SK-N-SH (cell line): ENCODE measurements at regions not wholly inside any gene's neighbourhood (a gene's known extent, or its start where the extent isn't known, plus 50 kb on each side); places are given as distances from the start of the nearest gene placed in this dataset.

Experiments
- CTCF ChIA-PET: fragments of 300-600, 350-600 bp; formaldehyde crosslinking; extraction: SDS; loops from one replicate; lab custom pipeline; 2021; lab: Yijun Ruan, JAX
- POLR2A ChIA-PET: fragments of 350-600 bp; sonication (Branson Sonifier 250); formaldehyde crosslinking; extraction: SDS; loops from one replicate; lab custom pipeline; 2020; ENCODE audit warnings: antibody characterized with exemption, inconsistent platforms; lab: Yijun Ruan, JAX
- DNase-seq: peaks from one replicate; pipeline ENCODE4 v3.0.0; 2012
- H2AFZ ChIP-seq: fragments of 200-600 bp; sonication (generic); 2 replicates; pipeline ENCODE4 v1.8.1; 2016; ENCODE audit warnings: antibody characterized with exemption, mild to moderate bottlenecking, low read depth
- H3F3A ChIP-seq: fragments of 200-600 bp; sonication (generic); replicated peaks from 2 replicates; pipeline ENCODE3; 2016; ENCODE audit warnings: antibody characterized with exemption, mild to moderate bottlenecking; ENCODE audit not compliant: insufficient read depth
- H3K27ac ChIP-seq, 2 experiments: fragments of 200-500 bp in 1 of 2; fragments of 200-600 bp in 1 of 2; sonication (Bioruptor generic) in 1 of 2; sonication (generic), shearing (Covaris generic) in 1 of 2; 2 replicates each; pipeline versions ENCODE4 v1.5.1 to v1.6.1; 2014 to 2016; ENCODE audit warnings: low read depth in 2 of 2, inconsistent platforms in 1 of 2, low read length in 1 of 2, mild to moderate bottlenecking in 1 of 2, mixed read lengths in 1 of 2
- H3K27me3 ChIP-seq: fragments of 200-600 bp; sonication (generic), shearing (Covaris generic); 2 replicates; pipeline ENCODE4 v1.6.1; 2016; ENCODE audit warnings: mixed run types; ENCODE audit not compliant: insufficient read depth
- H3K36me3 ChIP-seq, 2 experiments: fragments of 200-500 bp in 1 of 2; fragments of 200-600 bp in 1 of 2; sonication (Bioruptor generic) in 1 of 2; sonication (generic) in 1 of 2; replicated peaks in 1 of 2; 2 replicates each; pipeline versions ENCODE3 to v1.5.1; 2014 to 2016; ENCODE audit warnings: low read length in 1 of 2, mild to moderate bottlenecking in 1 of 2; ENCODE audit not compliant: insufficient read depth in 2 of 2, control insufficient read depth in 1 of 2
- H3K4me1 ChIP-seq, 2 experiments: fragments of 200-500 bp in 1 of 2; fragments of 200-600 bp in 1 of 2; sonication (Bioruptor generic) in 1 of 2; sonication (generic), shearing (Covaris generic) in 1 of 2; 2 replicates each; pipeline versions ENCODE4 v1.5.1 to v1.6.1; 2014 to 2016; ENCODE audit warnings: low read depth in 1 of 2, low read length in 1 of 2, mixed run types in 1 of 2; ENCODE audit not compliant: insufficient read depth in 2 of 2, control insufficient read depth in 1 of 2
- H3K4me2 ChIP-seq: fragments of 200-600 bp; sonication (generic), shearing (Covaris generic); 2 replicates; pipeline ENCODE4 v1.6.1; 2017; ENCODE audit warnings: mixed run types
- H3K4me3 ChIP-seq, 2 experiments: fragments of 200-500 bp in 1 of 2; fragments of 200-600 bp in 1 of 2; sonication (Bioruptor generic) in 1 of 2; sonication (generic), shearing (Covaris generic) in 1 of 2; 2 replicates each; pipeline versions ENCODE4 v1.5.1 to v1.8.1; 2014 to 2016; ENCODE audit warnings: low read depth in 2 of 2, inconsistent platforms in 1 of 2, low read length in 1 of 2, mild to moderate bottlenecking in 1 of 2, mixed read lengths in 1 of 2, moderate library complexity in 1 of 2
- H3K79me2 ChIP-seq: fragments of 200-600 bp; sonication (generic); 2 replicates; pipeline ENCODE4 v1.8.1; 2017; ENCODE audit warnings: mild to moderate bottlenecking; ENCODE audit not compliant: insufficient read depth
- H3K9ac ChIP-seq: fragments of 200-600 bp; sonication (generic); 2 replicates; pipeline ENCODE4 v1.6.1; 2017; ENCODE audit warnings: mixed run types
- H3K9me2 ChIP-seq: fragments of 200-600 bp; sonication (generic); 2 replicates; pipeline ENCODE4 v1.6.1; 2017; ENCODE audit warnings: mixed run types
- H3K9me3 ChIP-seq: fragments of 200-600 bp; sonication (generic); 2 replicates; pipeline ENCODE4 v1.6.1; 2017; ENCODE audit warnings: mixed run types, mild to moderate bottlenecking, moderate library complexity
- H4K20me1 ChIP-seq: fragments of 200-600 bp; sonication (generic); 2 replicates; pipeline ENCODE4 v1.6.1; 2017; ENCODE audit warnings: mild to moderate bottlenecking, mixed run types; ENCODE audit not compliant: insufficient read depth
- EP300 ChIP-seq, 2 experiments: IDR thresholded peaks; 2 replicates each; pipeline versions ENCODE4 v1.4.0 to v1.6.1; 2012; ENCODE audit warnings: borderline replicate concordance in 1 of 2, low read depth in 1 of 2, low read length in 1 of 2
- FOXM1 ChIP-seq: IDR thresholded peaks from 2 replicates; pipeline ENCODE4 v1.4.0; 2012; ENCODE audit warnings: low read depth, mild to moderate bottlenecking
- GABPA ChIP-seq: IDR thresholded peaks from 2 replicates; pipeline ENCODE4 v1.4.0; 2012; ENCODE audit warnings: low read depth, mild to moderate bottlenecking
- JUND ChIP-seq: IDR thresholded peaks from 2 replicates; pipeline ENCODE4 v1.4.0; 2012
- MXI1 ChIP-seq: IDR thresholded peaks from 2 replicates; pipeline ENCODE4 v1.6.1; 2012; ENCODE audit warnings: mild to moderate bottlenecking, low read depth, low read length, improper control_type of control experiment
- POLR2AphosphoS5 ChIP-seq: IDR thresholded peaks from 2 replicates; pipeline ENCODE4 v1.6.1; 2012; ENCODE audit warnings: low read depth, low read length
- TAF1 ChIP-seq: IDR thresholded peaks from 2 replicates; pipeline ENCODE4 v1.6.1; 2012; ENCODE audit warnings: low read depth, mild to moderate bottlenecking, low read length, moderate library complexity, borderline replicate concordance
- WGBS: methylation state at CpG from one replicate; pipeline ENCODE4 v1.1.6; 2017; ENCODE audit warnings: low lambda C conversion rate; 5-methylcytosine and 5-hydroxymethylcytosine counted together
- TF ChIP-seq, protein P1 (sequence below): IDR thresholded peaks from 2 replicates; pipeline ENCODE4 v1.4.0; 2012; ENCODE audit warnings: low read depth
- TF ChIP-seq, protein P2 (sequence below): fragments of 150-350 bp; IDR thresholded peaks from 2 replicates; pipeline ENCODE4 v1.6.1; 2016; ENCODE audit warnings: mild to moderate bottlenecking, low read depth, low read length
- TF ChIP-seq, protein P3 (sequence below): fragments of 200-600 bp; sonication (generic); IDR thresholded peaks from 2 replicates; pipeline ENCODE4 v1.6.1; 2017; ENCODE audit warnings: antibody characterized with exemption, mild to moderate bottlenecking, moderate library complexity
- TF ChIP-seq, protein P4 (sequence below): IDR thresholded peaks from 2 replicates; pipeline ENCODE4 v1.4.0; 2012; ENCODE audit warnings: low read depth, borderline replicate concordance
- TF ChIP-seq, protein P5 (sequence below): IDR thresholded peaks from 2 replicates; pipeline ENCODE4; 2012
- TF ChIP-seq, protein P6 (sequence below): fragments of 150-350 bp; IDR thresholded peaks from 2 replicates; pipeline ENCODE4 v1.6.1; 2017; ENCODE audit warnings: antibody characterized with exemption, low read length, low read depth, borderline replicate concordance
- TF ChIP-seq, protein P7 (sequence below): IDR thresholded peaks from 2 replicates; pipeline ENCODE4 v1.6.1; 2012; ENCODE audit warnings: mild to moderate bottlenecking, low read depth, low read length, moderate library complexity

DNA sequence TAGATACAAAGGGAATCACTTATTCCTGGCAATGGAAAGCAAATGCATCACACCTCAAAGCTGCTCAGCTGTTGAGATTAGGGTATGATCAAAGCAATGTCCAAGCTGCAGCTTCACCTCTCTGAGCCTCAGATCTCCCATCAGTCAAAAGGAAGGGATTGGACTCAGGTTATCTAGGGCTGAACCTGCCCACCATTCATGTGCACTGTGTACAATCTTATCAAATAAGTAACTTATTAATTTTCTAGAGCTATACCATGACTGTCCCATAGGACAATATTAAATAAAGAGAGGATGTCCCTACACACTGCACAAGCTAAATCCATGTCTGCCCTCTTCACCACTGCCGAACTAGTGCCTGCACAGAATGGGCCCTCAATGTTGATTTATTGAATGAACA is 127.0 kb downstream of the HSD17B3 start:
- Histone ChIP-seq H3K9me3 (no peaks in the 10 kb centered on the region), H3F3A (no peaks in the 10 kb centered on the region), H2AFZ (no peak overlapping the region), H3K79me2 (no peaks in the 10 kb centered on the region), H3K36me3 (no peaks in the 10 kb centered on the region), H3K27ac (no peak overlapping the region), H3K9ac (no peak overlapping the region), H3K9me2 (no peaks in the 10 kb centered on the region), H3K27me3 (no peaks in the 10 kb centered on the region), H4K20me1 (no peaks in the 10 kb centered on the region), H3K4me1 (no peaks in the 10 kb centered on the region; a peak in 1 of 4 replicates), H3K4me3 (no peak overlapping the region), H3K4me2 (no peak overlapping the region)
- ChIA-PET POLR2A (no interaction called here), CTCF (interaction anchor here (4.2 kb wide), 1 partner anchor 43 kb away, joined by 18 read pairs; no protein-coding TSS in a partner anchor)
- 50% methylated on average over 1 of the region's 1 CpG for WGBS
- no peak for TF ChIP-seq GABPA
- TF ChIP-seq, protein P1, sequence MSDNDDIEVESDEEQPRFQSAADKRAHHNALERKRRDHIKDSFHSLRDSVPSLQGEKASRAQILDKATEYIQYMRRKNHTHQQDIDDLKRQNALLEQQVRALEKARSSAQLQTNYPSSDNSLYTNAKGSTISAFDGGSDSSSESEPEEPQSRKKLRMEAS = no peak
- TF ChIP-seq, protein P2, sequence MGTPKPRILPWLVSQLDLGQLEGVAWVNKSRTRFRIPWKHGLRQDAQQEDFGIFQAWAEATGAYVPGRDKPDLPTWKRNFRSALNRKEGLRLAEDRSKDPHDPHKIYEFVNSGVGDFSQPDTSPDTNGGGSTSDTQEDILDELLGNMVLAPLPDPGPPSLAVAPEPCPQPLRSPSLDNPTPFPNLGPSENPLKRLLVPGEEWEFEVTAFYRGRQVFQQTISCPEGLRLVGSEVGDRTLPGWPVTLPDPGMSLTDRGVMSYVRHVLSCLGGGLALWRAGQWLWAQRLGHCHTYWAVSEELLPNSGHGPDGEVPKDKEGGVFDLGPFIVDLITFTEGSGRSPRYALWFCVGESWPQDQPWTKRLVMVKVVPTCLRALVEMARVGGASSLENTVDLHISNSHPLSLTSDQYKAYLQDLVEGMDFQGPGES = no peak
- TF ChIP-seq, protein P3, sequence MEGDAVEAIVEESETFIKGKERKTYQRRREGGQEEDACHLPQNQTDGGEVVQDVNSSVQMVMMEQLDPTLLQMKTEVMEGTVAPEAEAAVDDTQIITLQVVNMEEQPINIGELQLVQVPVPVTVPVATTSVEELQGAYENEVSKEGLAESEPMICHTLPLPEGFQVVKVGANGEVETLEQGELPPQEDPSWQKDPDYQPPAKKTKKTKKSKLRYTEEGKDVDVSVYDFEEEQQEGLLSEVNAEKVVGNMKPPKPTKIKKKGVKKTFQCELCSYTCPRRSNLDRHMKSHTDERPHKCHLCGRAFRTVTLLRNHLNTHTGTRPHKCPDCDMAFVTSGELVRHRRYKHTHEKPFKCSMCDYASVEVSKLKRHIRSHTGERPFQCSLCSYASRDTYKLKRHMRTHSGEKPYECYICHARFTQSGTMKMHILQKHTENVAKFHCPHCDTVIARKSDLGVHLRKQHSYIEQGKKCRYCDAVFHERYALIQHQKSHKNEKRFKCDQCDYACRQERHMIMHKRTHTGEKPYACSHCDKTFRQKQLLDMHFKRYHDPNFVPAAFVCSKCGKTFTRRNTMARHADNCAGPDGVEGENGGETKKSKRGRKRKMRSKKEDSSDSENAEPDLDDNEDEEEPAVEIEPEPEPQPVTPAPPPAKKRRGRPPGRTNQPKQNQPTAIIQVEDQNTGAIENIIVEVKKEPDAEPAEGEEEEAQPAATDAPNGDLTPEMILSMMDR = no peak
- no peak for TF ChIP-seq EP300 (IDR thresholded peaks at IDR 0.05; ENCODE audit: borderline replicate concordance in 1 of 2, low read depth in 1 of 2, low read length in 1 of 2)
- no peak for TF ChIP-seq JUND
- TF ChIP-seq TAF1 = no peak
- TF ChIP-seq, protein P4, sequence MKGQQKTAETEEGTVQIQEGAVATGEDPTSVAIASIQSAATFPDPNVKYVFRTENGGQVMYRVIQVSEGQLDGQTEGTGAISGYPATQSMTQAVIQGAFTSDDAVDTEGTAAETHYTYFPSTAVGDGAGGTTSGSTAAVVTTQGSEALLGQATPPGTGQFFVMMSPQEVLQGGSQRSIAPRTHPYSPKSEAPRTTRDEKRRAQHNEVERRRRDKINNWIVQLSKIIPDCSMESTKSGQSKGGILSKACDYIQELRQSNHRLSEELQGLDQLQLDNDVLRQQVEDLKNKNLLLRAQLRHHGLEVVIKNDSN = no peak
- no peak for TF ChIP-seq POLR2AphosphoS5
- TF ChIP-seq, protein P5, sequence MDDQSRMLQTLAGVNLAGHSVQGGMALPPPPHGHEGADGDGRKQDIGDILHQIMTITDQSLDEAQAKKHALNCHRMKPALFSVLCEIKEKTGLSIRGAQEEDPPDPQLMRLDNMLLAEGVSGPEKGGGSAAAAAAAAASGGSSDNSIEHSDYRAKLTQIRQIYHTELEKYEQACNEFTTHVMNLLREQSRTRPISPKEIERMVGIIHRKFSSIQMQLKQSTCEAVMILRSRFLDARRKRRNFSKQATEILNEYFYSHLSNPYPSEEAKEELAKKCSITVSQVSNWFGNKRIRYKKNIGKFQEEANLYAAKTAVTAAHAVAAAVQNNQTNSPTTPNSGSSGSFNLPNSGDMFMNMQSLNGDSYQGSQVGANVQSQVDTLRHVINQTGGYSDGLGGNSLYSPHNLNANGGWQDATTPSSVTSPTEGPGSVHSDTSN = no peak
- TF ChIP-seq FOXM1 = no peak
- TF ChIP-seq MXI1 = no peak
- TF ChIP-seq, protein P6, sequence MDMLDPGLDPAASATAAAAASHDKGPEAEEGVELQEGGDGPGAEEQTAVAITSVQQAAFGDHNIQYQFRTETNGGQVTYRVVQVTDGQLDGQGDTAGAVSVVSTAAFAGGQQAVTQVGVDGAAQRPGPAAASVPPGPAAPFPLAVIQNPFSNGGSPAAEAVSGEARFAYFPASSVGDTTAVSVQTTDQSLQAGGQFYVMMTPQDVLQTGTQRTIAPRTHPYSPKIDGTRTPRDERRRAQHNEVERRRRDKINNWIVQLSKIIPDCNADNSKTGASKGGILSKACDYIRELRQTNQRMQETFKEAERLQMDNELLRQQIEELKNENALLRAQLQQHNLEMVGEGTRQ = no peak
- TF ChIP-seq, protein P7, sequence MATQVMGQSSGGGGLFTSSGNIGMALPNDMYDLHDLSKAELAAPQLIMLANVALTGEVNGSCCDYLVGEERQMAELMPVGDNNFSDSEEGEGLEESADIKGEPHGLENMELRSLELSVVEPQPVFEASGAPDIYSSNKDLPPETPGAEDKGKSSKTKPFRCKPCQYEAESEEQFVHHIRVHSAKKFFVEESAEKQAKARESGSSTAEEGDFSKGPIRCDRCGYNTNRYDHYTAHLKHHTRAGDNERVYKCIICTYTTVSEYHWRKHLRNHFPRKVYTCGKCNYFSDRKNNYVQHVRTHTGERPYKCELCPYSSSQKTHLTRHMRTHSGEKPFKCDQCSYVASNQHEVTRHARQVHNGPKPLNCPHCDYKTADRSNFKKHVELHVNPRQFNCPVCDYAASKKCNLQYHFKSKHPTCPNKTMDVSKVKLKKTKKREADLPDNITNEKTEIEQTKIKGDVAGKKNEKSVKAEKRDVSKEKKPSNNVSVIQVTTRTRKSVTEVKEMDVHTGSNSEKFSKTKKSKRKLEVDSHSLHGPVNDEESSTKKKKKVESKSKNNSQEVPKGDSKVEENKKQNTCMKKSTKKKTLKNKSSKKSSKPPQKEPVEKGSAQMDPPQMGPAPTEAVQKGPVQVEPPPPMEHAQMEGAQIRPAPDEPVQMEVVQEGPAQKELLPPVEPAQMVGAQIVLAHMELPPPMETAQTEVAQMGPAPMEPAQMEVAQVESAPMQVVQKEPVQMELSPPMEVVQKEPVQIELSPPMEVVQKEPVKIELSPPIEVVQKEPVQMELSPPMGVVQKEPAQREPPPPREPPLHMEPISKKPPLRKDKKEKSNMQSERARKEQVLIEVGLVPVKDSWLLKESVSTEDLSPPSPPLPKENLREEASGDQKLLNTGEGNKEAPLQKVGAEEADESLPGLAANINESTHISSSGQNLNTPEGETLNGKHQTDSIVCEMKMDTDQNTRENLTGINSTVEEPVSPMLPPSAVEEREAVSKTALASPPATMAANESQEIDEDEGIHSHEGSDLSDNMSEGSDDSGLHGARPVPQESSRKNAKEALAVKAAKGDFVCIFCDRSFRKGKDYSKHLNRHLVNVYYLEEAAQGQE = no peak
- TF ChIP-seq, all 33 proteins: peak for 0
- no peak for DNase-seq
